MV-4-11 (cell line): ENCODE measurements at regions not wholly inside any gene's neighbourhood (a gene's known extent, or its start where the extent isn't known, plus 50 kb on each side); places are given as distances from the start of the nearest gene placed in this dataset.
"Not testable (repeated sequence)": the region's sequence is repeated elsewhere in the genome, so short reads cannot be mapped to it uniquely, and the experiment has no call there.

ENCODE experiments used
- DNase-seq: peaks from one replicate; lab custom pipeline; 2025; lab: John Stamatoyannopoulos, UW

- DNase-seq, result no peak
Measured at GRCh38 chr10:63675171-63675570, 154.0 kb downstream of the REEP3 start.

DNA sequence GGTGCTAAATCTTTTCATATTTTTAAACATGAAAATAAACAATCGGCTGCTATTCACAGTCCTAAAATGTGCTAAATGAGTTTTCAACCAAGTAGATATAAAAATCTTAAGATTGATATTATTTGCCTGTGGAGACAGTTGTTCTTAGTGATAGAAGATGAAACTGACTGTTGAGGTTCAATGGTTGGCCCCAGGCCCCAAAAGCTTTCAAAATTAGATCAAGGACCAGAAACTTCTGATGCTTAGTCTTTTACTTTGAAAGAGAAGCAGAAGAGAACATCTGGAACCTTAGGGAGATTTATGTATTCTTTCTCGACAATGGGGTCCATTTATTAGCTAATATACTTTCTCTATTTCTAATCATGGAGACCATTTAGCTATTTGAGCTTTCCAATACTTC is 155.8 kb downstream of the REEP3 start:
- no peak for DNase-seq

DNA sequence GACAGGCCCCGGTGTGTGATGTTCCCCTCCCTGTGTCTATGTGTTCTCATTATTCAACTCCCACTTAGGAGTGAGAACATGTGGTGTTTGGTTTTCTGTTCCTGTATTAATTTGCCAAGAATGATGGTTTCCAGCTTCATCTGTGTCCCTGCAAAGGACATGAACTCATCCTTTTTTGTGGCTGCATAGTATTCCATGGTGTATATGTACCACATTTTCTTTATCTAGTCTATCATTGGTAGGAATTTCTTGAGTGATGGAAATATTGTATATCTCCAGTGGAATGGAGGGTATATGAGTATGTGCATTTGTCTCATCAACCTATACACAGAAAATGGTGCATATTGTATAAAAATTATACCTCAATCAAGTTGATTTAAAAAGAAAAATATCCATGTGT is 159.3 kb downstream of the REEP3 start:
- DNase-seq, result not testable (repeated sequence)

DNA sequence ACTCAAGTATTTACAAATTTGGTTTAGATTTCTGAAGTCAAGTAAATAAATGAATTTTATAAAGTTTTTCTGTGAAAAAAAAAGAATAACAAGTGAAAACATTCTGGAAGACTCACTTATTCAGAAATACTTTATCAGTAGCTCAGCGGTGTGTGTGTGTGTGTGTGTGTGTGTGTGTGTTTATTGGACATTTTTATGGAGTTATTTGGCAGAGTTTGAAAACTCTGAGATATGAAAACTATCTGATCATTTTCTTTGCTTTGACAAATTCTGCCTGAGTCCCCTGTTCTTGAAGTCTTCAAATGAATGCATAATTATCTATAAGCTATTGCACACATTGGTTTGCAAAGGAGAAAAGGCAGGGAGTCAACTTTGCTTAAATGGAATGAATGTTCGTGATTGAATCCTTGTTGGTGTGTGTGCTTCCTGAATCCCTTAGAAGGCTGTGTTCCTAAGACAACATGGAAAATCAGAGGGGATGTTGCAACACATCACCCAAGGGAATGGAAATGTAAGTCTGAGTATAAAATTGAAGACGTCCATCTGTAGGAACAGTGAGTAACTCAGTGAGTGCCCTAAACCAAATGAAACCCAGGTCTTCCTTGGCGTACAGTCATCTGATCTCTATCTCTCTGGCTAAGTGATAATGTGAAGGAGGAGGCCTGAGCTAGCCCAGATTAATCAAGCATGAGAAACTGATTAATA is 160.9 kb downstream of the REEP3 start:
- no peak for DNase-seq

DNA sequence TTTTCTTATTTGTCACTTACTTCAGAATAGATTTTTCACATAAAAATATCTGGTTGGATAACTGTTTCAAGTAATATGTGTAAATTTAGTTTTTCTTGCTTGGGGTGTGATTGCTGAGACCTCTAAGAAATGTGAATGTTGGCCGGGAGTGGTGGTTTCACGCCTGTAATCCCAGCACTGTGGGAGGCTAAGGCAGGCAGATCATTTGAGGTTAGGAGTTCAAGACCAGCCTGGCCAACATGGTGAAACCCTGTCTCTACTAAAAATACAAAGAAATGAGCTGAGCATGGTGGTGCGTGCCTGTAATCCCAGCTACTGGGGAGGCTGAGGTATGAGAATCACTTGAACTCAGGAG is 161.5 kb downstream of the REEP3 start:
- not testable (repeated sequence) for DNase-seq

DNA sequence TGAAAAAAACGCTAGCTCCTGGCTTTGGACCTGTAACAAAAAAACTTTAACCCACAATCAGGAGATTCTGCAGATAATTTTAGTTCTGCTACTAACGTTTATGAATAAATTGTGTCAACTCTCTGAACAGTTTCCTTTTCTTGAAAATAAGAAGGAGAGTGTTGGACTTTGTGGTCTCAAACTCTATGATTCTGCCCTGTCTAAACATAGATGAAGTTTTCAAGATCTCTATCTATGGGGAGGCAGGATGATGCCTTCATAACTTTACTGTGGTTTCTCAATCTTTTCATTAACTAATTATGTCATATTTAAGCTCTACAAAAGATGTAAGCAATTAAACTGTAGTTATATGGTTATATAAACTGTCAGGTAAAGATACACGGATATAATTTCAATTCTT is 162.0 kb downstream of the REEP3 start:
- no peak for DNase-seq

- DNase-seq, result no peak
Measured at GRCh38 chr10:63683686-63684085, 162.5 kb downstream of the REEP3 start.

GRCh38 chr10:63684257-63684936 is 163.2 kb downstream of the REEP3 start:
- DNase-seq, result no peak

DNA sequence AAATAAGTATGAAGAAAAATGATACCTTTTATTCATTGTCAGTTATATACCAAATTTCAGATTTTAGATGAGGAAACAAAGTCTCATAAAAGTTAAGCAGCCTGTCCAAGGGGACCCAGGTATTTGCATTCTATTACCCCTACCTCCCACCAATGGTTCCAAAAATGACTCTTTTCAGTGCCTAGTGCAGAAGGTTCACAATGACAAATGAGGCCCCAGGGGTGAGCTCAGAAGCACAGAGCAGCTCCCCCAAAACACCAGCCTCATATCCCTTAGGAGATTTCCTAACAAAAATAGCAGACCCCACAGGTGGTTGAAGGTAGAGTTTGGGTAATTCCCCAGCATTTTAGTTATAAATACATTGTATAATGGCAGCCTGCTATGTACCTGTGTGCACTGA is 168.6 kb downstream of the REEP3 start:
- DNase-seq, result no peak

GRCh38 chr10:63692220-63692896 is 171.2 kb downstream of the REEP3 start:
- peak; percentile 63 for DNase-seq

DNA sequence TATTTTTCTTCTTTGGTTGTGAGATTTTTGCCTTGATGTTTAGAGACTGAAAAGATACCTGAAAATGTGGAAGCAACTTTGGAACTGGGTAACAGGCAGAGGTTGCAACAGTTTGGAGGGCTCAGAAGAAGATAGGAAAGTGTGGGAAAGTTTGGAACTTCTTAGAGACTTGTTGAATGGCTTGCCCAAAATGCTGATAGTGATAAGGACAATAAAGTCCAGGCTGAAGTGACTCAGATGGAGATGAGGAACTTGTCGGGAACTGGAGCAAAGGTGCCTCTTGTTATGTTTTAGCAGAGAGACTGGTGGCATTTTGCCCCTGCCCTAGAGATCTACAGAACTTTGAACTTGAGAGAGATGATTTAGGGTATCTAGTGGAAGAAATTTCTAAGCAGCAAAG is 171.8 kb downstream of the REEP3 start:
- not testable (repeated sequence) for DNase-seq

GRCh38 chr10:63696205-63696604 is 175.0 kb downstream of the REEP3 start:
- DNase-seq, result no peak

DNA sequence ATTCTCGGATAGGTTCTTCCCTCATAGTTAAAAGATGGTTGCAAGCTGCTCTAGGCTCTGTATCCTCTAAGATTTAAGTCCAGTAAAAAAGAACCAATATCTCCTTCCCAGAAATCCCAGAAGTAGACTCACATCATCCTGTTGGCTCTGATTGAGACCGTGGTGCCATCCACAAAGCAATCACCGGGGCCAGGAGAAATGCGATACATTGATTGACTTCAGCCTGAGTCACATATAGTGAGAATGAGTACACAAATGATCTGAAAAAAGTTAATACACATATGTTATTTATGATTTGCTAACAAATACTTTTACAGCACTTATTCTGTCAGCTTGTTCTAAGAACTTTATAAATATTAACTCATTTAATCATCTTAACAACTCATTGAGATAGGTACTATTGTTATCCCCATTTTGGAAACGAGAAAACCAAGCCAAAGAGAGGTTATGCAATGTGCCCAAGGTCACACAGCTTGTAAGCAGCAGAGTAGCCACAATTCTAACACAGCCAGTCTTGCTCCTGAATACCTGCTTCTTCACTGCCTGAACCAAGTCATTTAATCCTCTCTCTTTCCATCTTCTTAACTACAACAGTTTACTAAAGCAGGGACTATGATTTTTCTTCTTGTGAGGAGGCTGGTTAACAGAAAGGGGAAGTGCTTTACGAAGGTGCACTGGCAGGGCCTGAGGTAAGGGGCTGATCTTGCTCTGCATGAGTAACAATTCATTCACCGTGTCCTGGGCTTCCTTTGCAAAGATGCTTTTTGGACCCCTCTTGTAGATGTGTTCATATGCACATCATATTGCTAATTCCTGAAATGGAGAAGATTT is 177.0 kb downstream of the REEP3 start:
- no peak for DNase-seq

- DNase-seq, result no peak
Measured at GRCh38 chr10:63698787-63699150, 177.6 kb downstream of the REEP3 start.

DNA sequence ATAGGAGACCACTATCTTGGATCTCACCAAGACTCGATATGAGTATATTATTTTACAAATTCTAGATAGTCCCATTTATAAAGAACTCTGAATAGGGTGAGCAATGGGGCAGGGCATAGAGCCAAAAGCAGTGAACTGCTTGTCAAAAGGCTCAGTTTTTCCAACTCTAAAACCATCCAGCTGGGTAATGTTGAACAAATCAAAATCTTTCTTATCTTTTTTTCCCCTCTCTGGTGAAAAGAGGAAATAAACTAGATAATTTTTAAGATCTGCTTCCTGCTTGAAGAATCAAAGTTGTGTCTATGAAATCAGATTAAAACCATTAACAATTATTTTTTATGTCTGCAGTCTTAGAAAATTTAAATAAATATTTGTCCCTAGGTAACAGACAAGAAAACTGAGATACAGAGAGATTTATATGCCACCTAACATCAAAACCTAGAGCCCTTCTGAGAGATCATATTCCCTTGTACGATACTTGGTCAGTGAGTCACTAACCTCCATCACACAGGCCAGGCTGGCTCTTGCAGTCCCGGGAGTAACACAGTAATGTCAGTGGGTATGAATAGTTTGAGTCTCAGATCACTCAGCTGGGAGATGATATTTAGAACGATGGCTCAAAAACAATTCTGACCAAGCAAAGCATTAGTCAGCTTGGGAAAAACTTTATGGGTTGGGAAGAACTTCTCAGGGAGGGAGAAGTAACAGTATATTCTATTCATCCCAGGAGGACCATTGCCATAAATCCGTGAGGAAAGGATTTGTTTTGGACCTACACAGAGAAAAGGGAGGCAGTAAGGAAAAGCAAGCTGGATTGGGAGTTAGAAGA is 178.8 kb downstream of the REEP3 start:
- DNase-seq, result peak; percentile 43

DNA sequence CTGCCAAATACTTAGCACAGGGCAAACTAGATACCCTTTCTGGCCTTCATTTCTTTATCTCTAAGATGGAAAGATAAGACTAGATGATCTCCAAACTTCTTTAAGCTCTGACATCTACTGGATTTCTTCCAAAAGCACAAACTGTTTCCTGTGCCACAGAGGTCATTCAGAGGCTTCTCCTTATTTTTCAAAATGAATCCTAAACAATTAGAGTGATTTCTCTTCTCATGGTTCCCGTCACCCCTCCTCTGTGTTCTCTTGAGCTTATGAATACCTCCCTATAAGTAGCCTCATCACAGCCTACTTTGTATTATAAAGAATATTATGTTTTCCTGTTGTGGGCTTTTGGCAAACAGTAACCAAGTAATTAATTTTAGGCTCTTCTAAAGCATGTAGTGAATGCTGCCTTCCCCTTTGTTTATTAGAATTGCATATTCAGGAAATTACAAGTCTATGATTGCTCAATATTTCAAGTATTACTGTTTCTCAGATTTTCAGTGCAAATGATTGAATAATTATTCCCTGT is 179.5 kb downstream of the REEP3 start:
- DNase-seq, result no peak

DNA sequence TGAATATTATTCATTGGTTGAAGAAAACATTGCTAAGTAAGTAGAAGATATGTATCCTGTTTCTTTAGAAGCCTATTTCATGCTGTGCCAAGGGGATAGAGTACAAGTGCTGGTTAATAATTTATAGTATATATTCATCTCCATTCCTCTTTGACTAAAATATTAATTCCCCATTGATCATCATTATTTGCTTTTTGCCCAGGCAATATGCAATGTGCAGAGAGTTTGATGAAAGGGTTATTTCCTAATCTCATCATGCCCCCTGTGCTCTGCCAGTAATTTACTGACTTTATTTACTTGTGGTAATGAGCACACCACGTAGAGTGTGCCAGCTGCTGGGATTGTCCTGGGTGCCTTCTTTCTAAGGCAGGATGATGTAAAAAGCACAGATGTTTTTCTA is 180.9 kb downstream of the REEP3 start:
- no peak for DNase-seq

- peak; percentile 100 for DNase-seq
Measured at GRCh38 chr10:63703113-63703670, 182.0 kb downstream of the REEP3 start.

DNA sequence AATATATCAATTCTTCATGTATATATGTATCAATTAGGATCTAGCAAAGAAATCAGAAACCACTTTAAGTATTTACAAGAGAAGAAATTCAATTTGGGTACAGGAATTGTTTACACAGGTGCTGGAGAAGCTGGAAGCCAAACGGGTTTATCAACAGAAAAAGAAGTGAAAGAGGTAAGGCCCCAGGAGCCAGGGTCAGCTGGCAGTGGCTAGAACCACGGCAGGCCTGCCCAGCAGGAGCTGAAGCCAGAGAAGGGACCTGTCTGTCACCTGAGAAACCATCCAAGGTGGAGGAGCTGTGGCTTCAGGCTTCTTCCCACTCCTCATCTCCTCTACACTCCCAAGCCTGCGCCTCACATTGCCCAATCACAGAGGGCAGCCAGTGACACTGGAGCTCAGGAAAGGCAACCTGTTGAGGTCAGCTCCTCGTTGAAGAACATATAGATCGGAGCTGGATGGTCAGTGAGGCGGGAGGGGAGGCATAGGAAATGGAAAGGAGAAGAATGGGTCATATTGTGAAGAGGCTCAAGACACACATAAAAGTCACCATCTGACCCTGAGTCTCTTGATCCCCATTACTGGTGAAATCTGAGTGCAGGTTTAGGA is 182.6 kb downstream of the REEP3 start:
- DNase-seq, result no peak

- DNase-seq, result peak; percentile 90
Measured at GRCh38 chr10:63707254-63707910, 186.2 kb downstream of the REEP3 start.
